ENCODE measurements at regions not wholly inside any gene's neighbourhood (a gene's known extent, or its start where the extent isn't known, plus 50 kb on each side); places are given as distances from the start of the nearest gene placed in this dataset.

- no peaks in the 10 kb centered on the region for H4K20me1 ChIP-seq (ENCODE audit: low read depth, low read length)
Observed at GRCh38 chr6:104531646-104532045, 328.1 kb downstream of the HACE1 start.

GRCh38 chr6:104527761-104528415 is 331.8 kb downstream of the HACE1 start:
- Histone ChIP-seq H3K9me3 (ENCODE audit: insufficient read depth, low read length) (no peaks in the 10 kb centered on the region), H3K4me2 (ENCODE audit: low read depth, low read length, poor library complexity, severe bottlenecking) (no peak overlapping the region), H3K4me3 (ENCODE audit: insufficient read depth, low read length, poor library complexity, severe bottlenecking) (no peak overlapping the region), H3K27me3 (ENCODE audit: low read length) (no peaks in the 10 kb centered on the region), H3K36me3 (ENCODE audit: low read length) (no peaks in the 10 kb centered on the region), H4K20me1 (ENCODE audit: low read depth, low read length) (no peaks in the 10 kb centered on the region), H2AFZ (ENCODE audit: low read depth, low read length, severe bottlenecking) (no peak overlapping the region), H3K27ac (ENCODE audit: low read depth, low read length) (no peak overlapping the region), H3F3A (ENCODE audit: insufficient read depth) (no peaks in the 10 kb centered on the region), H3K9ac (ENCODE audit: low read length) (no peak overlapping the region), H3K9me2 (replicated peaks; ENCODE audit: insufficient read depth, low read length) (no peaks in the 10 kb centered on the region), H3K79me2 (ENCODE audit: insufficient read depth, low read length) (no peaks in the 10 kb centered on the region)
- TF ChIP-seq EZH2phosphoT487 (conservative IDR thresholded peaks at IDR 0.05; ENCODE audit: low read length): no peak
- TF ChIP-seq CTCF (IDR thresholded peaks at IDR 0.05; ENCODE audit: insufficient read depth, low read length, poor library complexity, severe bottlenecking): peak; percentile 31

More at GRCh38 chr6:104531646-104532045, 328.1 kb downstream of the HACE1 start:
- Histone ChIP-seq H3F3A (ENCODE audit: insufficient read depth) (no peaks in the 10 kb centered on the region), H3K36me3 (ENCODE audit: low read length) (no peaks in the 10 kb centered on the region), H3K9ac (ENCODE audit: low read length) (no peak overlapping the region), H3K79me2 (ENCODE audit: insufficient read depth, low read length) (no peaks in the 10 kb centered on the region), H3K9me2 (replicated peaks; ENCODE audit: insufficient read depth, low read length) (no peaks in the 10 kb centered on the region), H3K4me2 (ENCODE audit: low read depth, low read length, poor library complexity, severe bottlenecking) (no peak overlapping the region), H3K4me3 (ENCODE audit: insufficient read depth, low read length, poor library complexity, severe bottlenecking) (no peak overlapping the region), H2AFZ (ENCODE audit: low read depth, low read length, severe bottlenecking) (no peak overlapping the region), H3K27me3 (ENCODE audit: low read length) (no peaks in the 10 kb centered on the region), H3K9me3 (ENCODE audit: insufficient read depth, low read length) (no peaks in the 10 kb centered on the region), H3K27ac (ENCODE audit: low read depth, low read length) (no peak overlapping the region)
- TF ChIP-seq EZH2phosphoT487 (conservative IDR thresholded peaks at IDR 0.05; ENCODE audit: low read length): no peak
- no peak for TF ChIP-seq CTCF (IDR thresholded peaks at IDR 0.05; ENCODE audit: insufficient read depth, low read length, poor library complexity, severe bottlenecking)

GRCh38 chr6:104527311-104527710 is 332.4 kb downstream of the HACE1 start:
- no peaks in the 10 kb centered on the region for H3K79me2 ChIP-seq (ENCODE audit: insufficient read depth, low read length)
- no peak overlapping the region for H2AFZ ChIP-seq (ENCODE audit: low read depth, low read length, severe bottlenecking)
- H3K9ac ChIP-seq (ENCODE audit: low read length): no peak overlapping the region
- H3K27ac ChIP-seq (ENCODE audit: low read depth, low read length): no peak overlapping the region
- no peaks in the 10 kb centered on the region for H3K36me3 ChIP-seq (ENCODE audit: low read length)
- H3K4me3 ChIP-seq (ENCODE audit: insufficient read depth, low read length, poor library complexity, severe bottlenecking): no peak overlapping the region
- H3K4me2 ChIP-seq (ENCODE audit: low read depth, low read length, poor library complexity, severe bottlenecking): no peak overlapping the region
- H3F3A ChIP-seq (ENCODE audit: insufficient read depth): no peaks in the 10 kb centered on the region
- no peaks in the 10 kb centered on the region for H3K27me3 ChIP-seq (ENCODE audit: low read length)
- H3K9me2 ChIP-seq (replicated peaks; ENCODE audit: insufficient read depth, low read length): no peaks in the 10 kb centered on the region
- no peaks in the 10 kb centered on the region for H4K20me1 ChIP-seq (ENCODE audit: low read depth, low read length)
- no peaks in the 10 kb centered on the region for H3K9me3 ChIP-seq (ENCODE audit: insufficient read depth, low read length)
- TF ChIP-seq CTCF (IDR thresholded peaks at IDR 0.05; ENCODE audit: insufficient read depth, low read length, poor library complexity, severe bottlenecking) (no peak), EZH2phosphoT487 (conservative IDR thresholded peaks at IDR 0.05; ENCODE audit: low read length) (no peak)
